ENCODE measurements at regions not wholly inside any gene's neighbourhood (a gene's known extent, or its start where the extent isn't known, plus 50 kb on each side); places are given as distances from the start of the nearest gene placed in this dataset.
"Not testable (repeated sequence)": the region's sequence is repeated elsewhere in the genome, so short reads cannot be mapped to it uniquely, and the experiment has no call there.

DNA sequence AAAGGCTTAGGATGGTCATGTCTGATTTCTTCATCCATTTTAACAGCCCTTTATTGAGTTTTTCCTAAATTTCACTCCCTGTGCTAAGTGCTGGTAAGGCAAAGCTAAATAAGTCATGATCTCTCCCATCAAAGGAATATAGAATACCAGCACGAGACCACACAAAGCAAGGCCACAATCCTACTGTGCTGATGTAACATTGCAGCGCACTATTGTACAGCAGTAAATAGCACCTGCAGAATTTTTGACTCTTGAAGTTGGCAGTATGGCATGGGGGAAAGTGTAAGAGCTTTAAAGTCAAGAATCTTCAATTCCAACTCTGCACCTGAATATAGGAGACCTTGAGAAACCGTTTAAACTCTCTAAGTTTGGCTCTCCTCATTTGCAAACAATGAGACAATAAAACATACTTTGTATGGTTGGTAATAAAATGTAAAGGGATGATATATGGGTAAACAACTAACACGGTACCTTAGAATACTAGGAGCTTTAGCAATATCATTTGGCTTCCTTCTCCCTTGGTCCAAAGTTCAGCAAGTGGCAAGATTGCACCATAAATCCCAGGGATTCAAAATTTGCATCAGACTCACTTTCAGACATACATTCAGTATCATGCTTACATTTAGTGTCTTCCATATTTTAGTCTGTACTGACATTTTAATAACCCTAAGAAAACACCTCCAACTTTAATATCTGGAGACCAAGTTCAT, 132.9 kb upstream of the PRDX6 start:
- DNase-seq = no peak

DNA sequence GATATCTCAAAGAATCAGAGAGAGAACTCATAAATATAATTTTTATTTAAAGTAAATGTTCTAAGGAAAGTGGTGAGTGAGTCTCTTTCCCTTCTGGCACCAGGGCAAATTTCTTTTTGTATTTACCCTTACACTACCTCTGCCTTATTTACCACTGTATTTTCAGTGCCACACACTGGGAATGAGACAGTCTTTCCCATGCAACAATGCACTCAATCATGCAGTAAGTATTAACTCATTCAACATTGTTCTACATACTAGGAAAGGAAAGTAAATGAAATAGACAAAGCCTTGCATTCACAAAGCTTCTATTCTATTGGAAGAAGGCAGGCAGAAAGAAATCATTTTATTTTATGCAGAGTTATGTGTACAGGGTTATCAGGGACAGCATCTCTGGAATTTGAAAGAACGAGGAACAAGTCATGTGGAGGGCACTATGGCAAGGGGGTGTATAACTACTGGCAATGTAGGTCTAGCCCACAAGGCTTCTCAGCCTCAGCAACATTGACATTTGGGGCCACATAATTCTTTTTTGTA, 129.8 kb upstream of the PRDX6 start:
- DNase-seq = no peak

DNA sequence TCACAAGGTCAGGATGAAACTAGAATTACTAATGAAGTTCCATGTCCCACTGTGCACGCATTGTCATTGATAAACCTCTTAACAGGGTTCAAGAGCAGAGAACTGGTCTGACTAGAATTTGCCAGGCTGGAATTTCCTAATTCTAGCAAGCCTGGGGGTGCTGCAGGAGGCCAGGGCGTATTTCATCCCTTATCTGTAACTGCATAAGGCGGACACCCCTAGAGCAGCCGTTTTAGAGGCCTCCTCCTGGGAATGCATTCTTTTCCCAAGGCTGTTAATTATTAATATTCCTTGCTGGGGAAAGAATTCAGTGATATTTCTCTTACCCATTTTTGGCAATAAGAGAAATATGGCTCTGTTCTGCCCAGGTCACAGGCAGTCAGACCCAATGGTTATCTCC, 124.5 kb upstream of the PRDX6 start:
- DNase-seq = not testable (repeated sequence)

DNA sequence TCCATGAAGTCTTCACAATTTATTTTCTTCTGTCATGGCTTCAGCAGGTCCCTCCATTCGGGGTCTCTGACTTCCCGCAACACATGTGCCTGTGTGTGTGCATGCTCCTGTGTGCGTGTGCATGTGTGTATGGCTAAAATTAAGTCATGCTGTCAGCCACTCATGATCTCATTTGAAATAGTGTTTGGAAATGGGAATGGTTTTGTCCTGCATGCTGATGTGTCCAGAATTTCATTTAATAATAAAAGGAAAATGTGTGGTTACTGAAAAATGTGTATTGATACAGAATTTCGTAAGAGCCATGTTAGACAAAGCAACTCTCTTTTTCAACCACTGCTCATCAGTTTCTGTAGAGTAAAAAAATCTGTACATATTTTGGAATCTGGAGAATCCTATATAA, 123.8 kb upstream of the PRDX6 start:
- no peak for DNase-seq

DNA sequence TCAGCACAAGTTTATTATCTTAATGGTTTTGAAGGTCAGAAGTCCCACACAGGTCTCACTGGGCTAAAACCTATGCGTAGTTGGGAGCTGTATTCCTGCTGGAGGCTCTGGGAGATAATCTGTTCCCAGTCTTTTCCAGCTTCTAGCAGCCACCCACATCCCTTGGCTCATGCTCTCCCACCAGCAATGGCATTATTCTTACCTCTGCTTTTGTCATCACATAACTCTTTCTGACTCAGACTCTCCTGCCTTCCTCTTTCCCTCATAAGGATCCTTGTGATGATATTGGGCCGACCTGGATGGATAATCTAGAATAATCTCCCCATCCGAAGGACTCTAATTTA, 122.2 kb upstream of the PRDX6 start:
- no peak for DNase-seq

DNA sequence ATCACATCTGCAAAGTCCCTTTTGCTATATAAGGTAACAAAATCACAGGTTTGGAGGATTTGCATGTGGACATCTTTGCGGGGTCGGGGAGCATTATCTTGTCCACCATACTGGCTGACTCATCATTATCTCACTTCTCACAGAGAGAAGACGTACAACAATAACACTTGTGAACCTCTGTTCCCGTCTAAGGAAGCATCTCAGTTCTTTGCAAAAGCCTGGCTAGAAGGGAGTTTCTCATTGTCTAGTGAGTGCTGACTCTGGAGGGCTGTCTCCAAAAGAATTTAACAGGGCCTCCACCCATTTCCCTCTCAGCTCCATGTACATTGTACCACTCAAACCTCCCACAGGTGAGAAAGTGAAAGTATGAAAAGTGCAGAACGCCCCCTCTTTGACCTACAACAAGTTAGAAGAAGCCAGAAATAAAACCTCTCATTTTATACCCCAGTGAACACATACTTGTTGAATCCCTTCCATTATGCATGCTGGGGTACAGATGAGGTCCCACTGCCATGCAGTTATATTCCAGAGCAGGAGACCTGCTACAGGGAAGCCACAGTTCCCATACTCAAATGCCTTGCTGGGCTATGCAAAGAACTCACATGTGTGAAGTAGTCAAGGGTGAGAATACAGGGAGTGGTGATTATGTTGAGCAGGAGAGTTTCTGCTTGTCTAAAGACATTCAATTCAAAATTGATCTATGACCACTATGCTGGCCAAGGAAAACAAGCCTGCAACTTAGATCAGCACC, 121.7 kb upstream of the PRDX6 start:
- no peak for DNase-seq

DNA sequence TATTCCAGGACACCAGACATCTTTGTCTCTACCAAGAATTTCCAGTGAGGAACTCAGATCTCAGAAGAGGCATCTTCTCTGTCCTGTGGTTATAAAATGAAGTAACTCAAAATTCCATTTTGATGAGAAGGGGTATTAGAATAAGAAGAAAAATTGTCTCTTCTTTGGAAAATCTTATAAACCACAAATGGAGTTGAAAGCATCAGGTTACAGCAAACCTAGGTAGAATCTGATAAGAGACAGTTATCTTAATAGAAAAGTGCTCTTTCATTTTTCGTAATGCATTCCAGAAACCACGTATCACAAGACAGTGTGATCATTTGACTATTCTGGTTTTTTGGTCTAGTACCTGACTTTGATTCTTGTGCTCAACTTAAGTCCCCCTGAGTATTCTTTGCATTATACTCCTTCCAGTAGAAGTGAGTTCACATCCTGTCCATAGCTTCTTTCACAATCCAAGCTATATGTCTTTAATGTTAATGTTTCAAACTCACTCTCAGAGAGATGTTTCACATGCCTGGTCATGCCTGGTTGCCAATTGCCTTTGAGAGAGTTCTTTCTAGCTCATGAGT, 120.9 kb upstream of the PRDX6 start:
- DNase-seq = no peak

DNA sequence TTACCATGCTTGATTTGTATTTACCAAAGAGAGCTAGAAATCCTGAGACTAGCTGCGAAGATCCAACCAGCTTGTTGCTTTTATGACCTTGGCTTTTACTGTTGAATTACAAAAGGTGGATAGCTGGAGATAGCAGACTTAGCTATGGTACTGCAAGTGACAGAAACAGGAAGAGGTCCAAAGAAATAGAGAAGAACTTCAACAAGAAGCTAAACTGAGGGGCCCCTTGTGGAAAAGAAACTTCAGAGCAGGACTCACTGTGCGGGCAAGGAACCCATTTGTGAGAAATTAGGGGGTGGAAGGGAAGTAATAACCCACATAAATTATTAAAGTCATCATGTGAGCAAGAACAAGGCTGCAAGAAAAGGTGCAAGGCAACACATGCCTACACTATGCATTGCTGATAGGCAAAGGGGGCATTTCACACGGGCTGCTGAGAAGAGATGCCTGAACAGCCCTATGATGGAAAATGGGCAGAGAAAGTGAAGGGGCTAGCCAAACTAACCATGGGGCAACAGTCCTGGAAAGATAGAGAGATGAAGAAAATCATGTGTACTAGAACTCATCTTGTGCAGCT, 116.6 kb upstream of the PRDX6 start:
- DNase-seq = no peak

DNA sequence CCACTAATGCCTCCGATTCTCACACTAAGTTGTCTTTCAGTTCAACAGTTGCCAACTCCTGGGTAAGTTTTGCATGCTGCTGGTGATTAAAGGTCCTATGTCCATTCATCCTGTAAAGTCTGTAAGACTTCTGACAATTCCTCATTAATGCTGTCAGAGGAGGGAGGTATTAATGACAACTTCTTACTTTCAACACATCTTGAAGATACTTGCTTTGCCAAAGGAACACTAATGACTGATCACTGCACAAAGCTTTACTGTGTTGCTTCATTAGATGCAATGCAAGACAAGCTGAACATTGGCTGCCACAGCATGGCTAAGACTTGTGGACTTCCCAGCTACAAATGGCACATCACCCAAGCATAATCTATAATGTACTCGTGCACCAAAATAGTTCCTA, 114.6 kb upstream of the PRDX6 start:
- no peak for DNase-seq

DNA sequence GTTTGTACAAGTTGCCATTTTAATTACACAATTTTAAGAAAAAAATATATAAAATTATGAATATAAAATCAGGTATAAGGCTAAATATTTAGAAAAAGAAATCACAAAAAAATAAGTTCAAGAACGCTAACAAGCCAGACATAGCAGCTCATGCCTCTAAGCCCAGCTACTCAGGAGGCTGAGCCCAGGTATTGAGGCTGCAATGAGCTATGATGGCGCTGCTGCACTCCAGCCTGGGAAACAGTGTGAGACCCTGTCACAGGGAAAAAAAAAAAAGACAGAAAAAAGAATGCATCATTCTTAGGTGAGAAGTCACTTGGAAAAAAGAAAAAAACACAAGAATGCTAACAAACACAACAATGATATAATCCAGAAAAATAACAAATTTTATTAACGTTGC, 112.3 kb upstream of the PRDX6 start:
- DNase-seq = no peak

DNA sequence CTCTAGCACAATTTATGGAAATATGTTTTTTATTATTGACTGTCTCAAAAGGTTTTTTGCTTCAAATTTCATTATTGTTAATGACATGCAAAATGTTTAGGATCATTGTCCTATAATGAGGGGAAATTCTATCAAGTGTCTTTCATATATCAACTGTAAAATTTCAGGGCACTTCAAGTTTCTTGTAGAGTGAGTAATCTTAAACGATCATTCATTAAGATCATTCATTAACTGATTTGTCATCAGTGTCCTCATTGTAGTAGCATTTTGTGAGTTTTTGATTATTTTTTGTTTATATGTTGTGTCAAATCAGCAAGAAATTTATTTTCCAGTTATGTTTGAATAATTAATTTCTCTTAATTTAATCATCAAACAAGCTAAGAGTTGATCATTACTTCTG, 111.8 kb upstream of the PRDX6 start:
- no peak for DNase-seq

DNA sequence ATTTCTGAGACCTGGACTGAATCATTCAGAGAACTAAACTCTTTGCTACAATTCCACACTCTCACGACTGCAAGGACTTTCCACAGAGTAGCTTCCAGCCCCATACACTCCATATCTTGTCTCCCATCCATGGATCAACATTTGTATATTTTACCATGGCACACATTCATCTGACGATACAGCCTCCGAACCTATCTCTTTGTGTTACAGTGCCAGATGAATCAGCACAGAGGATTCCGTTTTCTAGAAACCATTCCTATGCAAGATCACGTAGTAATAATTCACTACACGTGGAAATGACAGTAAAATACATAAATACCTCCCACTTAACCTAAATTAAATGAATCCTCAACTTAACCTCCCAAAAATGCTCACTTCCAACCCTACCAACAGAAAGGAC, 110.0 kb upstream of the PRDX6 start:
- no peak for DNase-seq

DNA sequence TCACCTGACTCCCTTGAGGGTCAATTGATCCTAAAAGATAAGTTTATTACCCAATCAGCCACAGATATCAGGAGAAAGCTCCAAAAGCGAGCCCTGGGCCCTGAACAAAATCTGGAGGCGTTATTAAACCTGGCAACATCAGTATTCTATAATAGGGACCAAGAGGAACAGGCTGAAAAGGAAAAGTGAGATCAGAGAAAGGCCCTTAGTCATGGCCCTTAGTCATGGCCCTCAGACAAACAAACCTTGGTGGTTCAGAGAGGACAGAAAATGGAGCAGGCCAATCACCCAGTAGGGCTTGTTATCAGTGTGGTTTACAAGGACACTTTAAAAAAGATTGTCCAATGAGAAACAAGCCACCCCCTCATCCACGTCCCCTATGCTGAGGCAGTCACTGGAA, 106.5 kb upstream of the PRDX6 start:
- DNase-seq = not testable (repeated sequence)

DNA sequence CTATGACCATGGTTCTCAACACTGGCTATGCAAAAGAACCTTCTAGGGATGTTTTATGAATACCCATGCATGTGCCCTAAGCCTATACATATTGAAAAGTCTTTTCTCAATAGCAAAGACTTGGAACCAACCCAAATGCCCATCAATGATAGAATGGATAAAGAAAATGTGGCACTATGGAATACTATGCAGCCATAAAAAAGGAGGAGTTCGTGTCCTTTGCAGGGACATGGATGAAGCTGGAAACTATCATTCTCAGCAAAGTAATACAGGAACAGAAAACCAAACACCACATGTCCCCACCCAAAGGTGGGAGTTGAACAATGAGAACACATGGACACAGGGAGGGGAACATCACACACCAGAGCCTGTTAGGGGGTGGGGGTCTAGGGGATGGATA, 101.1 kb upstream of the PRDX6 start:
- DNase-seq = not testable (repeated sequence)

DNA sequence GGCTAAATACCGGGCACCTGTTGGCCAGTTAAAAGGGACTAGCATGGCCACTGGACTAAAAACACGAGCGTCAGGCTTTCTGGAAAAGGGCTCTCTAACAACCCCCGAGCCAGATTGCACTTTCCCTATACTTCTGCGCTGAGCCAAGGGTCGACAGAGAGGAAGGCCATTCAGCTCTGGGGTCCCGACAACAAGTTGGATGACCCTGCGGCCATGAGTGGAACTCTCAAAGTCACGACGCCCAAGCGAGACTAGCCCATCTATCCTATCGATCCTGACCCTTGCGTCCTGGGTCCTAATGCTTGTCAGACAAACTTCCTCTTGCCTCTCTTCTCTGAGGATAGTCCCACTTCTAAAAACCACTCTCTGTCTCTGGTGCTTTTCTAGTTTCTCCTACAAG, 99.9 kb upstream of the PRDX6 start:
- DNase-seq = no peak

DNA sequence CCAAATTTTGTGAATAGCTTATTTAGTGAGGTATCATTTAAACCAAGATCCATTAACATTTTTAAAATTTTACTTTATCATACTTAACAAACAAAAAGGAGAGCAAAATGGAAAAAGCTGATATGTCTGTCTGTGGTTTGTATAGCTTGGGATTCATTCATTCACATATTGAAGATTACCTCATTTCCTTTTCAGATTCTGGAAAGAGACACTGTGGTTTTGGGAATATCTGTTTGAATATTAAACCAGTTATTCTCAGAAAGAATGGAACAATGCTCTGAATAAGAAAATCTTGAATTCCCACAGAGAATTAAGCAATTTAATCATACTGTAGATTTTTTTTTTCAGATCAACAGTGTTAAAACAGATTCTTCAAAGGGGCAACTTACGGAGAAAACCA, 93.8 kb upstream of the PRDX6 start:
- DNase-seq = no peak

DNA sequence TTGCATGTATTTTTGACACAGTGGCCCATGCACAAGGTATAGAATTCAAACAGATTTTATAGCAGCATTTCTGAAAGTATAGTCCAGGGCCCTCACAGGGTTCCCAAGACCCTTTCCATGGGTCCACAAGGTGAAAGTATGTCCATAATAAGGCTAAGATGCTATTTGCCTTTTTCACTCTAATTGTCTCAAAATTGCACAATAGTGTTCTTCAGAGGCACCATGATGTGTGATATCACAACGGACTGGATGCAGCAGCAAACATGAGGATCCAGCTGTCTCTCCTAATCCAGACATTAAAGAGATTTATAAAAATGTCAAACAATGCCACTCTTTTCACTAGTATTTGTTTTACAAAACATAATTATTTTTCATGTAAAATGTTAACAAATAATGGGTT, 88.8 kb upstream of the PRDX6 start:
- DNase-seq = no peak

DNA sequence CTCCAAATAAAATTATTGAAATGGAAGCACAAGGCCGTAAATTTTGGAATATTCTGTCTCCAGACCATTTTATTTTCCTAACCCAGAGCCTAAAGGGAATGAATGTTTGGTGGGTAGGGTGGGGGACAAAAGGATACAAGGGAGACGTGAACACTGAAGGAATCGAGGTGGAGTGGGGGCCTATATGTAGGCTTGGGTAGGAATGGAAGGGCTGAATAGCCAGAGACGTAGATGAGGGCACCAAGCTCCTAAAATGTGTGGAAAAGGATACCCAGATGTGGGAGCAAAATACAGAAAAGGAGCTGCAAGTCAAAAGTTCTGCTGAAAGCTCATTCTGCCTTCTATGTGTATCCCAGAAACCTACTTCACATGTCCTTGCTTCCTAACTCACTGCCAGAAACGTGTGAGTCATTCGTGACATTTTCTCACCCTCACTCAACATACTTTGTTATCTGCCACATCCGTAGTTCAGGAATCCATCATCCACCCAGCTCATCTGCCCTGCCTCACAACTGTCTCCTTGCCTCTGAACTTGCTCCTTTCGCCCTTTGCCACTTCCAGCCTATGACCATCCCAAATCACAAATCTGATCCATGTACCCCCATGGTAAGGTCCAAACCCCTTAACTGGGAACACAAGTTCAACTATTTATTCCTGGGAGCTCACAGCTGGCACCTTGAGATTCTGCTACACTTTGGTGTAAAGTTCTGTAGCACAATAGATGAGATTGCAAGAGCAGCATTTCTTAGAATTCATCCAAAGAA, 84.1 kb upstream of the PRDX6 start:
- DNase-seq = no peak

DNA sequence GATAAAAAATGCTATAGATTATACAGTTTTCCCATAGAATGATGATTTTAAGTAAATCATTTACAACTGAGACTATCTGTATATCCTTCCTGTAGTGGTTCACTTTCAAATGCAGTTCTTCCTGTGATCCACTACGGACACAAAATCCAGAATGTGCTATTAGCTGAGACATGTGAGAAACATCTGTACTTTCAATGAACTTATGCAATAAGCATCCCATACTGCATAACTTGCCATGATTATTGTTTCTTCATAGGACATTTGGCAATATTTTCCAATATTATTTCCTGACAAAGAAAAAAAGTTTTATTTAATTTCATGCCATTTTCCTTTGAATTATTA, 83.5 kb upstream of the PRDX6 start:
- no peak for DNase-seq

DNA sequence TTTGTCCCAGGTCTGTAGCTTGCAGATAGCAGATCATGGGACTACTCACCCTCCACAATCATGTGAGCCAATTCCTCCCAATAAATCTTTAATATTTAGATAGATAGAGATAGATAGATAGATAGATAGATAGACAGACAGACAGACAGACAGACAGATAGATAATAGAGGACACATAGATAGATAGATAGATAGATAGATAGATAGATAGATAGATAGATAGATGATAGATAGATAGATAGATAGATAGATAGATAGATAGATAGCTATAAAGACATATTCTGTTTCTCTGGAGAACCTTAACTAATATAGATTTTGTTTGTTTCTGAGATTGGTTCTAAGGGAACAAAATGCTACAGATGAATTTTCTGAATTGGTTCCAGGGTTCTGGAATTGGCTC, 82.3 kb upstream of the PRDX6 start:
- DNase-seq = not testable (repeated sequence)

DNA sequence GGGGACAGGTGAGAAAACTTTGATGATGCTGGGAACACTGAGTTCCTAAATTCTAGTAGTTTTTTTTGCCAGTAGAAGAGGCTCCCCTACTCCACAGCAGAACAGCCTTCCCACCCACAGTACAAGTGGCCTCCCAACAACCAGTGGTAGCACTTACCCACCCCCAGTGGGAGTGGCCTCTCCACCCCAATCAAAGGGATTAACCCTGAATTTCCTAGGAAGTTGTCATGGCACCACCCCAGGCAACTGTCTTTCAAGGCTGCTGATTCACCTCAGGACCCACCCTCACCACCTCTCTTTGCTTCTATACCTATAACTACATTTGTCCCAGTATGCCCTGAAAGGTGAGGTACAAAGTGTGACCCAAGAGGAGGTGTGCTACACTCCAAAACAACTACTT, 81.4 kb upstream of the PRDX6 start:
- no peak for DNase-seq

DNA sequence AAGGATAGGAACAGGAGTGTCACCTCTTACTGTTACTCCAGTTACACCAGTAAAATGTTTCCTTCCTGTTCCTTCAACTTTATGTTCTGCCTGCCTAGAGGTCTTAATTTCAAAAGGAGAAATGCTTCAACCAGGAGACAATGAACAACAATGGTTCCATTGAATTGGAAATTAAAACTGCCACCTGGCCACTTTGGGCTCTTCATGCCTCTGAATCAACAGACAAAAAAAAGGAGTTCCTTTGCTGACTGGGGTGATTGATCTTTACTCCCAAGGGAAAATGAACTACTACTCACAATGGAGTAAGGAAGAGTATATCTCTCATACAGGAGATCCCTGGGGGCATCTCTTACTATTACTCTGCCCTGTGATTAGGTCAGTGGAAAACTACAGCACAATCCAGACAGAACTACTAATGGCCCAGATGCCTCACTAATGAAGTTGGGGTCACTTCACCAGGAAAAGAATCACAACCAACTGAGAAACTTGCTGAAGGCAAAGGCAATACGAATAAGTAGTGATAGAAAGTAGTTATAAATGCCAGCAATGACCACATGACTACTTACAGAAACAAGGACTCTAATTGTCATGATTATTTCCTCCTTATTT, 76.6 kb upstream of the PRDX6 start:
- DNase-seq = no peak

DNA sequence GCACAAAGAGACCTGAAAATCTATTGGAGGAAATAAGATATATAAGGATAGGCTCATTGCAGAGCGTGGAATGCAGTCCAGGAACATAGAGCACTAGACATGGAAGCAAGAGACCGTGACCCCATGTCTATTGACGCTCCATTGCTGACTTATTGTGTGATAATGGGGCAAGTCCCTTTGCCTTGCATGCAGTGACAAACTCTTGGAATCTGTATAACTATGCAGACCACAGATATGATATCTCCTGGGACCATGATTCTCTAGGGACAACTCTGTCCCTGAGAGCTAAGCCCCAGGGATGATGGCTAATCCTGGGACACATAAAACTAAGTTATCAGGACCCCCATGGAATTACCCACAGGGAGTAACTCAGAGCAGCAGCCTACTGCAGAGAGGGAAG, 73.1 kb upstream of the PRDX6 start:
- DNase-seq = no peak

Measured in hippocampal formation (tissue), 2 donors.